Endodermal cell (in vitro differentiated cells): ENCODE measurements at regions not wholly inside any gene's neighbourhood (a gene's known extent, or its start where the extent isn't known, plus 50 kb on each side); places are given as distances from the start of the nearest gene placed in this dataset.

Experiments used
- DNase-seq: peaks from one replicate; pipeline ENCODE4 v3.0.0-alpha.2; 2017
- H3K27ac ChIP-seq: 2 replicates; pipeline ENCODE4 v1.5.1; 2013; ENCODE audit warnings: mild to moderate bottlenecking, low read depth, low read length, moderate library complexity
- H3K27me3 ChIP-seq: 2 replicates; pipeline ENCODE4 v1.6.1; 2013; ENCODE audit warnings: mild to moderate bottlenecking, low read length, moderate library complexity; ENCODE audit not compliant: insufficient read depth, control insufficient read depth, poor library complexity, severe bottlenecking
- H3K36me3 ChIP-seq: 2 replicates; pipeline ENCODE4 v1.7.0; 2013; ENCODE audit warnings: mild to moderate bottlenecking, low read length, moderate library complexity; ENCODE audit not compliant: control insufficient read depth, insufficient read depth
- H3K4me1 ChIP-seq: one replicate; pipeline ENCODE4 v1.7.0; 2013; ENCODE audit warnings: low read length; ENCODE audit not compliant: control insufficient read depth, insufficient read depth
- H3K4me3 ChIP-seq: 2 replicates; pipeline ENCODE4 v1.5.1; 2013; ENCODE audit warnings: mild to moderate bottlenecking, low read length, moderate library complexity
- H3K9ac ChIP-seq: 2 replicates; pipeline ENCODE4 v1.6.1; 2013; ENCODE audit warnings: mild to moderate bottlenecking, low read length, moderate library complexity; ENCODE audit not compliant: poor library complexity, severe bottlenecking; ENCODE audit errors: extremely low read depth
- H3K9me3 ChIP-seq: 2 replicates; pipeline ENCODE4 v1.6.1; 2013; ENCODE audit warnings: mild to moderate bottlenecking, low read length, moderate library complexity; ENCODE audit not compliant: control insufficient read depth
- H3K27ac Mint-ChIP-seq: 2 replicates; pipeline ENCODE4 v1.8.0; 2020; ENCODE audit warnings: mixed read lengths
- H3K27me3 Mint-ChIP-seq: 2 replicates; pipeline ENCODE4 v1.8.0; 2021; ENCODE audit warnings: mild to moderate bottlenecking, mixed read lengths; ENCODE audit not compliant: insufficient read depth
- H3K36me3 Mint-ChIP-seq: 2 replicates; pipeline ENCODE4 v1.8.0; 2020; ENCODE audit warnings: low read depth, mixed read lengths
- H3K4me1 Mint-ChIP-seq: 2 replicates; pipeline ENCODE4 v1.8.0; 2020; ENCODE audit warnings: mixed read lengths
- H3K4me3 Mint-ChIP-seq: 2 replicates; pipeline ENCODE4 v1.8.0; 2020; ENCODE audit warnings: mild to moderate bottlenecking, moderate library complexity, mixed read lengths
- H3K9me3 Mint-ChIP-seq: 2 replicates; pipeline ENCODE4 v1.8.0; 2020; ENCODE audit warnings: mild to moderate bottlenecking, mixed read lengths
- WGBS, 2 experiments: methylation state at CpG; one replicate each; pipeline versions ENCODE4 v1.1.5 to v1.1.7; 2013; ENCODE audit warnings: missing lambda C conversion rate in 2 of 2, mixed read lengths in 1 of 2; ENCODE audit not compliant: insufficient coverage in 1 of 2, insufficient read length in 1 of 2; 5-methylcytosine and 5-hydroxymethylcytosine counted together
- TF ChIP-seq, protein P1 (sequence below): fragments of 200-600 bp; sonication (generic); conservative IDR thresholded peaks from 2 replicates; pipeline ENCODE4 v1.5.0; 2021; ENCODE audit warnings: antibody characterized with exemption, mild to moderate bottlenecking

DNA sequence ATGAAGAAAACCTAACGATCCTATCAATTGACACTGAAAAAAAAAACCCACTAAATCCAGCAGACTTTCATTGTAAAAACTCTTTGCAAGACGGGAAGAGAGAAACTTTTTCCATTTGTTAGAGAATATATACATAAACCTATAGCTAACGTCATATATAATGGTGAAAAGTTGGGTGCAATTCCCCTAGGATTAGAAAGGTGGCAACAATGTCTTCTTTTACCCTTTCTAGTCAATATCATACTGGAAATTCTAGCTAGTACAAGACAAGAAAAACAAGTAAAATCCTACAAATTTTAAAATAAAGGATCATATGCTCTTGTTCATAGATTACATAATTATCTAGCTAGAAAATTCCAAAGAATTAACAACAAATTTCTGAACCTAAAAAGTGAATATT lies 1596.5 kb upstream of the LRRTM1 start:
- Histone ChIP-seq H3K27me3 (no peaks in the 10 kb centered on the region), H3K4me3 (no peak overlapping the region), H3K36me3 (no peaks in the 10 kb centered on the region), H3K4me1 (no peaks in the 10 kb centered on the region), H3K9me3 (no peaks in the 10 kb centered on the region), H3K9ac (no peak overlapping the region), H3K27ac (no peak overlapping the region)
- DNase-seq: no peak
- peaks cover 3% of the 10 kb centered on the region for H3K4me1 Mint-ChIP-seq
- 82% methylated on average over 2 of the region's 3 CpGs; no CpG with 5 or more reads in 1 of the 2 experiments for WGBS, 2 experiments
- TF ChIP-seq, protein P1, sequence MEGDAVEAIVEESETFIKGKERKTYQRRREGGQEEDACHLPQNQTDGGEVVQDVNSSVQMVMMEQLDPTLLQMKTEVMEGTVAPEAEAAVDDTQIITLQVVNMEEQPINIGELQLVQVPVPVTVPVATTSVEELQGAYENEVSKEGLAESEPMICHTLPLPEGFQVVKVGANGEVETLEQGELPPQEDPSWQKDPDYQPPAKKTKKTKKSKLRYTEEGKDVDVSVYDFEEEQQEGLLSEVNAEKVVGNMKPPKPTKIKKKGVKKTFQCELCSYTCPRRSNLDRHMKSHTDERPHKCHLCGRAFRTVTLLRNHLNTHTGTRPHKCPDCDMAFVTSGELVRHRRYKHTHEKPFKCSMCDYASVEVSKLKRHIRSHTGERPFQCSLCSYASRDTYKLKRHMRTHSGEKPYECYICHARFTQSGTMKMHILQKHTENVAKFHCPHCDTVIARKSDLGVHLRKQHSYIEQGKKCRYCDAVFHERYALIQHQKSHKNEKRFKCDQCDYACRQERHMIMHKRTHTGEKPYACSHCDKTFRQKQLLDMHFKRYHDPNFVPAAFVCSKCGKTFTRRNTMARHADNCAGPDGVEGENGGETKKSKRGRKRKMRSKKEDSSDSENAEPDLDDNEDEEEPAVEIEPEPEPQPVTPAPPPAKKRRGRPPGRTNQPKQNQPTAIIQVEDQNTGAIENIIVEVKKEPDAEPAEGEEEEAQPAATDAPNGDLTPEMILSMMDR: peak; percentile 71
- no peaks in the 10 kb centered on the region for H3K27me3 Mint-ChIP-seq
- no peak overlapping the region for H3K27ac Mint-ChIP-seq
- H3K36me3 Mint-ChIP-seq: peaks cover 3% of the 10 kb centered on the region
- H3K4me3 Mint-ChIP-seq: no peak overlapping the region
- H3K9me3 Mint-ChIP-seq: peaks cover 1% of the 10 kb centered on the region

DNA sequence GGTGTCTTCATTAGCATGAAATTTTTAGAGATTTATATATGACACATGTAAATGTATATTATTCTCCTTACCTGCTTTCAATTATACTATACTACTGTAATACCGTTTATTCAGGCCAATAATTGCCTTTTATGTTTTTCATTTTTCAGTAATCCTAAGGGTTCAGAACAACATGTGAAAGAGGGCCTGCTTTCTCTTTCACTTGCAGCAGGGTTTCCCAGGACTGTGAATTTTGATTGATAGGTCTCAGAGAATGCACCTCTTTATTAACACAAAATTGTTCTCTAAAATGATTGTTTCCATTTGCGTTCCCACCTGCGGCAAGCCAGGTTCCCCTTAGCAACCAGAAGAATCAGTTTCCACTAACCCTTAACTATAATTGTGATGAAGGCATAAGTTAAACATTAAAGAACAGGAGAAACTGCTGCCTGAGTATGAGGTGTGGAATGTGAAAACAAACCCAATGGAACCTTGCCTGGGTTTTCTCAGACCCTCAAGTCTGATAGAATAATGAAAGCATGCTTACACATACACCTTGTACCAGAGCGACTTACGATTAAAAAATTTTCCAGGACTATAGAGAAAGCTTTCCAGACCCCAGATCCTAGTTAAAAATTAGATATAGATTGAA lies 1591.2 kb upstream of the LRRTM1 start:
- peaks cover 11% of the 10 kb centered on the region for H3K4me1 ChIP-seq
- no peaks in the 10 kb centered on the region for H3K27me3 ChIP-seq
- Mint-ChIP-seq H3K36me3 (no peaks in the 10 kb centered on the region), H3K4me3 (no peak overlapping the region), H3K9me3 (peaks cover 1% of the 10 kb centered on the region), H3K27ac (no peak overlapping the region), H3K4me1 (peaks cover 20% of the 10 kb centered on the region), H3K27me3 (no peaks in the 10 kb centered on the region)
- TF ChIP-seq, protein P1: no peak
- H3K27ac ChIP-seq: no peak overlapping the region
- no peak overlapping the region for H3K4me3 ChIP-seq
- H3K36me3 ChIP-seq: no peaks in the 10 kb centered on the region
- H3K9ac ChIP-seq: no peak overlapping the region
- WGBS, 2 experiments: 93% methylated on average over 5 of the region's 5 CpGs; no CpG with 5 or more reads in 1 of the 2 experiments
- no peak for DNase-seq
- H3K9me3 ChIP-seq: no peaks in the 10 kb centered on the region

DNA sequence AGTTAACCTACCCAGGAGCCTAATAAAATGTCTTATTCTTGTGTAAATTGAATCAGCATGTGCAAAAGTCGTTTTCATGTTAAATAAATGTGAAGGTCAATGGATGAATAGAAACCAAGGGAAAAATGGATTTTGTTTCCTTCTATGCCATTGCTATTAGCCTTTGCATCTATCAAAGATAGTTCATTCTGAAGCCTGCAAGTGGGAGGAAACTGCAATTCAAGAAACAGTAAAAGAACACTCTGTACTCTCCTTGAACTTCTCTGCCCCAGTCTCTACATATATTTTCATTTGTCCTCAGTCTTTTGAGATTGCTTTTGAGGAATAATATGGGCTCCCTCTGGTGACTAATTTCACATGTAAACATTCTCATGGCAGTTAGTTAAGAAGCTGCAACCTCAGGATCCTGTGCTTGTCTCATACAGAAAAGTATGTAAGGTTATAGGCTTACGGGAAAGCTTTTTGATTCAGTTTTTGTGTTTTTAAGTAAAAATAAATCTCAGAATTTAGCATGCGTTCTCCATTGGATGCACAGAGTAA lies 1590.0 kb upstream of the LRRTM1 start:
- Histone ChIP-seq H3K4me3 (no peak overlapping the region), H3K4me1 (peaks cover 14% of the 10 kb centered on the region), H3K9me3 (no peaks in the 10 kb centered on the region), H3K27ac (no peak overlapping the region), H3K36me3 (no peaks in the 10 kb centered on the region), H3K9ac (no peak overlapping the region), H3K27me3 (no peaks in the 10 kb centered on the region)
- Mint-ChIP-seq H3K36me3 (no peaks in the 10 kb centered on the region), H3K4me1 (peaks cover 20% of the 10 kb centered on the region), H3K4me3 (no peak overlapping the region), H3K27ac (peak overlapping the region; percentile 48), H3K9me3 (peaks cover 1% of the 10 kb centered on the region), H3K27me3 (no peaks in the 10 kb centered on the region)
- DNase-seq: no peak
- TF ChIP-seq, protein P1: peak; percentile 29
- WGBS, 2 experiments: 50 to 62% methylated on average over 1 to 3 of the region's 3 CpGs
